ENCODE measurements at regions not wholly inside any gene's neighbourhood (a gene's known extent, or its start where the extent isn't known, plus 50 kb on each side); places are given as distances from the start of the nearest gene placed in this dataset.

GRCh38 chr13:31878495-31878894, 139.2 kb downstream of the RXFP2 start:
- TF ChIP-seq CHD1 (IDR thresholded peaks at IDR 0.05; ENCODE audit: low read depth, low read length) (no peak), CTCF (conservative IDR thresholded peaks at IDR 0.05; ENCODE audit: low read depth, low read length) (no peak), USF2 (IDR thresholded peaks at IDR 0.05; ENCODE audit: low read depth, low read length) (no peak), RCOR1 (IDR thresholded peaks at IDR 0.05; ENCODE audit: insufficient replicate concordance, low read length) (no peak), POLR2A (IDR thresholded peaks at IDR 0.05; ENCODE audit: low read depth, low read length) (no peak), NFE2L2 (IDR thresholded peaks at IDR 0.05; ENCODE audit: low read depth, low read length) (no peak), RAD21 (IDR thresholded peaks at IDR 0.05; ENCODE audit: low read length) (no peak), MXI1 (IDR thresholded peaks at IDR 0.05; ENCODE audit: borderline replicate concordance, low read depth, low read length) (no peak), BHLHE40 (IDR thresholded peaks at IDR 0.05; ENCODE audit: low read depth, low read length) (no peak), CEBPB (IDR thresholded peaks at IDR 0.05; ENCODE audit: low read depth, low read length) (no peak), SMC3 (IDR thresholded peaks at IDR 0.05; ENCODE audit: low read depth, low read length) (no peak), FOS (IDR thresholded peaks at IDR 0.05; ENCODE audit: low read depth, low read length) (no peak), RFX5 (IDR thresholded peaks at IDR 0.05; ENCODE audit: low read depth, low read length) (no peak), MAFK (IDR thresholded peaks at IDR 0.05; ENCODE audit: low read depth, low read length) (no peak)
